GM18867 (cell line): ENCODE measurements at regions not wholly inside any gene's neighbourhood (a gene's known extent, or its start where the extent isn't known, plus 50 kb on each side); places are given as distances from the start of the nearest gene placed in this dataset.
"Not testable (repeated sequence)": the region's sequence is repeated elsewhere in the genome, so short reads cannot be mapped to it uniquely, and the experiment has no call there.

ENCODE experiments used
- ATAC-seq: cut with Tn5 transposase; IDR thresholded peaks from one replicate; pipeline ENCODE4 v1.9.1; 2021; ENCODE audit warnings: mild to moderate bottlenecking, moderate library complexity; ENCODE audit not compliant: unreplicated experiment

- peak; percentile 84 for ATAC-seq
These were observed 202.7 kb upstream of the SPOPL start for GRCh38 chr2:138298900-138299299.

DNA sequence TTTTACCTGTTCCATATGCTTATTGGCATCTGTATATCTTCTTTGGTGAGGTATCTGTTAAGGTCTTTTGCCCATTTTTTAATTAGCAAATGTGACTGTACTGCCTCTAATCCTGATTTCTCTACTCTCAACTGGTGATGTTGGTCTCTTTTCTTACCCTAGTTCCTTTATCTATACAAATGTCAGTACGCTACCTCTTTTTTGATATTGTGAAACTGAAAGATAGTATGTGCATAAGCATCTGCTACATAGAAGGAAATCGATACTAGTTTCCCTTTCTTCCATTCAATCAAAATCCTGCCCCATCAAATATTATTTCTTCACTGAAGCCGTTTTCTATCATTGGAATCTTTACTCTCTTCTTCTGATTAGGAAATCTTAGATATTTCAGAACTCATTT lies 194.9 kb upstream of the SPOPL start:
- ATAC-seq: peak; percentile 80

- ATAC-seq: no peak
These were observed 194.5 kb upstream of the SPOPL start for GRCh38 chr2:138307099-138307498.

GRCh38 chr2:138309760-138310159 lies 191.8 kb upstream of the SPOPL start:
- ATAC-seq: no peak

DNA sequence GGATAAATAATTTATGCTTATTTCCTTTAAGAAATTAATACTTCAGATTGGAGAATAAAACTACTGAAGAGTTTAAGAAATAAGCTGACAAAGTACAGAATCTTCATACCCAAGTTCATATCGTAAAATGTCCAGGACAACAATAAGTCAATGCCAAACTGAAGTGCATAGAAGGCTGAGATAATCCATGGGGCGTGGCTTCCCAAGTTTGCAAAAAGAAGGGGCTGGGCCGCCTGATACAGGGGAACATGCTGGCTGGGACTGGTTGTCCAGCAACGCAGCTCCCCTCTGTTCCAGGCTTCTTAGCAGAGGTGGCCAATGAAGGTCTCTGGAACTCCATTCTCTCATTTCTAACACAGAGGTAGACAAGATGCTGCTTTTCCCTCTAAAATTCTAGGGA lies 189.5 kb upstream of the SPOPL start:
- ATAC-seq: no peak

- ATAC-seq: not testable (repeated sequence)
These were observed 186.0 kb upstream of the SPOPL start for GRCh38 chr2:138315619-138316018.

DNA sequence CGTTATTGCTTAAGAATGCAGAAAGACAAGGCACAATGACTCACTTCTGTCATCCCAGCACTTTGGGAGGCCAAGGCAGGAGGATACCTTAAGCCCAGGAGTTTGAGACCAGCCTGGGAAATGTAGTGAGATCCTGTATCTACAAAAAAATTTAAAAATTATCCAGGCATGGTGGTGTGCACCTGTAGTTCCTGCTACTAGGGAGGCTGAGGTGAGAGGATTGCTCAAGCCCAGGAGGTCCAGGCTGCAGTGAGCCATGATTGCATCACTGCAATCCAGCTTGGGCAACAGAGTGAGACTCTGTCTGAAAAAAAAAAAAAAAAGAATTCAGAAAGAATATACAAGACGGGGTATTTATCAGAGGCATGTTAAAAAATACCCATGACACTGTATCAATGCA lies 182.0 kb upstream of the SPOPL start:
- ATAC-seq: no peak

DNA sequence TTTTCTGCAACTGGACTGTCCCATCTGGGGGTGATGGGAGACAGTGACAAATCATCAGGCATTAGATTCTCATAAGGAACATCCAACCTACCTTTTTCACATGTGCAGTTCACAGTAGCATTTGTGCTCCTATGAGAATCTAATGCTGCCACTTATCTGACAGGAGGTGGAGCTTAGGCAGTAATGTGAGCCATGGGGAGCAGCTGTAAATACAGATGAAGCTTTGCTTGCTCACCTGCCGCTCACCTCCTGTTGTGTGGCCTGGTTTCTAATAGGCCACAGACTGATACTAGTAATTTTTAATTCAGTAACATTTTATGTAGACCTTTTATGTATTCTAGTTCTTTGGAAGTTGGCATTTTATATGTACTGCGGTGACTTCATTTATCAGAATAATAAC lies 180.1 kb upstream of the SPOPL start:
- no peak for ATAC-seq

DNA sequence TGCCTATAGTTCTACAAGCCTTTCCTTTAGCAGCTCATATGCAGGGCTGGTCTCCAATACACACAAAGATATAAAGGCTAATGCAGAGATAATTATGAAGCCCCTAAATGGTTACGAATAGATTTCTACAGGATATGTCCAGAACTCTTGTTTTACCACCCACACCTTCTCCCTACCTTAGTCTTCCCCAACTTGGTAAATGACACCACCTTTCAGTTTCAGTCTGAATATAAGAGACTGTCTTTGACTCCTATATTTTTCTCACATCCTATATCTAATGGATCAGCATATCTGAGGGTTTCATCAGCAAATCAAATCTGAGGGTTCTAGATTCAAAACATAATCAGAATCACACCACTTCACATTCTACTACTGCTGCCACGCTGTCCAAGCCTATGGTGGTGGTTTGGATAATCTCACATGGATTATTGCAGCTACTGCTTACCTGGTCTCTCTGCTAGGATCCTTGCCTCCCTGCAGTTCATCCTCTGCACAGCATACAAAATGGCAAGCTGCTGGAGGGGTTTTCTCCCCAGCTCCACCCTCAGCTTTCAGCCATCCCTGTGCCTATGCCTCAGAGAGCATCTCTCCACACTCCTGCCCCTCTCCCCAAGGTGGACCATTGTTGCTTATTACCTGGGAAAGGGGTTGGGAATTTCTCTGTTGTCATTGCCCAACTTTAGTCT lies 178.0 kb upstream of the SPOPL start:
- no peak for ATAC-seq

DNA sequence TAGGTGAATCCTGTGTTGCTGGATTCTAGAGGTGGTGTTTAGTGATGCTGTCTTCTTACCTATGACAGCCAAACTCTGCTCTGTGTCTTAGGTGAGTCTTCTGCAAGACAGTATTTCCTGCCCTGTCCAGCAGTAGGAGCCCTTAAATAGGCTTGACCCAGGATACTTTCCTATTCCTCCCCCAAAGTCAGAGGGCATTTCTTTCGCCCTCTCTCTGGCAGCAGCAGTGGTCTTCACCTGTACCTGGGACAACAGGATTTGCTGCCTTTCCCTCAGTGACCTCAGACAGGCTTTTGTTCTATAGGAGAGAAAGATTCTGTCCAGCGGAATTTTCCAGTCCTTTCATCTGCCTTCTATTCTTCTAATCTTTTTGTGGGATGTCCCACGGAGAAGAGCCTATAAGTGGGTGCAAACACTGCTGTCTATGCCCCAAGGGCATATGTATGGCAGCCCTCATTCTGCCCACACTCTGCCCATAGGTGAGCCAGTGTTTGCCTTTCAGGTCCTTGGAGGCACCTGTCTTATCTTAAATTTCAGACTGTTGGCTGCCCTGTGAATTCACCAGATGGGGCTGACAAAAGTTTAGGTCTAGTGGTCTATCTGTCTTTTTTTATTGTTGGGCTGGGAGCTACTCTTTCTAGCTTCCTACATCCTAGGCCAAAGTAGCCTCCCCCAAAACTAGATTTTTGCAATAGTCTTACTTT lies 177.3 kb upstream of the SPOPL start:
- ATAC-seq: no peak

DNA sequence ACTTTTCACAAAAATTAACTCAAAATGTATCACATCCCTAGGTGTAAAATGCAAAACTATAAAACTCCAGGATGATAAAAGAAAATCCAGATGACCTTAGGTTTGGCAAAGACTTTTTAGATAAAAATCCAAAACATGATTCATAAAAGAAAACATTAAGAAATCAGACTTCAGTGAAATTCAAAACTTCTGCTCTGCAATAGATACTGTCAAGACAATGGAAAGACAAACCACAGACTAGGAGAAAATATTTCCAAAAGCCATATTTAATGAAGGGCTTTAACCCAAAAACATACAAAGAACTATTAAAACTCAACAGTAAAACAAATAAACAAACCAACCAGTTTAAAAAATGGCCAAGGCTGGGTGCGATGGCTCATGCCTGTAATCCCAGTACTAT lies 173.6 kb upstream of the SPOPL start:
- no peak for ATAC-seq

DNA sequence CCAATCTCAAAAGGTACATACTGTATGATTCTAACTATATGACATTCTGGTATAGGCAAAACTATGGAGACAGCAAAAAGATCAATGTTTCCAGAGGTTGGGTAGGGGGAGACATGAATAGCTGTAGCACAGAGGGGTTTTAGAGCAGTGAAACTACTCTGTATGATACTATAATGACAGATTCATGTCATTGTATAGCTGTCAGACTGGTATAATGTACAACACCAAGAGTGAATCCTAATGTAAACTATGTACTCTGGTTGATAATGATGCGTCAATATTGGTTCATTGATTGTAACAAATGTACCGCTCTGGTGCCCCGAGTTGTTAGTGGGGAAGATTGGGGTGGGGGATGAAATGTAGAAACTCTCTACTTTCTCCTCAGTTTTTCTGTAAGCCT lies 172.4 kb upstream of the SPOPL start:
- ATAC-seq: no peak

DNA sequence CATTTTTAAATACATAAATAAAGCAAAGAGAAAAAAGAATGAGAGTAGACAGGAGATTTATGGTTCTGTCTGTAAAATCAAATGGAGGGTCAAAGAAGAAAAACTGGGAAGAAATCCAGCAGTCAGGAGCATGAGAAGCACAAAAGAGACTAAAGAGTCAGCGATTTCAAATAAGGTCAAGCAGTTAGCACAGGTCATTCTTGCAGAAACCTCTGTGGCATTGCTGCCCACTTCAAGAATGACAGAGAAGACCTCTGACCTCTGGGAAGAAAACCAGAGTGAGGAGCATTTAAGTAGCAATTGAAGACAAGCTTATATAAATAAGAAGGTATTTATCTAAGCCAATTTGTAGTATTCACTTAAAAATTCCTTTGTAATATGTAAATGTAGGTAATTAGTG lies 172.0 kb upstream of the SPOPL start:
- ATAC-seq: no peak

GRCh38 chr2:138333121-138333520 lies 168.4 kb upstream of the SPOPL start:
- no peak for ATAC-seq

DNA sequence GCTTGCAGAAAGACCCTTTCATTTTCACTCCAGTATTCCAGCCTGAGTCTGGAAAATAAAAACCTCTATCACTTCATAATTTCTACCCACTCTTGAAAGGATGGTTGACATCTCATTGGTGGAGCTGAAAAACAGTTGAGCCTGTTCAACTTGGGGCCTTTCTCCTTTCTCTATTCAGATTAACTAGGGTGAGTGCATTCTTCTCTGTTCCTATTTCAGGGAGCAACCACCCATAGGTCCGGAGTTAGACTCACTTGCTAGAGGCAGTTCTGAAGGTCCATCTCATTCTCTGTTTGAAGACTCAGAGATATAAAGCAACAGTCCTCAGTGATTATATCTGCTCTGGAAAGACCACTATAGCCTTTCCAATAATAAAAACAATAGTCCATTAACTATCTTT lies 167.9 kb upstream of the SPOPL start:
- peak; percentile 50 for ATAC-seq

DNA sequence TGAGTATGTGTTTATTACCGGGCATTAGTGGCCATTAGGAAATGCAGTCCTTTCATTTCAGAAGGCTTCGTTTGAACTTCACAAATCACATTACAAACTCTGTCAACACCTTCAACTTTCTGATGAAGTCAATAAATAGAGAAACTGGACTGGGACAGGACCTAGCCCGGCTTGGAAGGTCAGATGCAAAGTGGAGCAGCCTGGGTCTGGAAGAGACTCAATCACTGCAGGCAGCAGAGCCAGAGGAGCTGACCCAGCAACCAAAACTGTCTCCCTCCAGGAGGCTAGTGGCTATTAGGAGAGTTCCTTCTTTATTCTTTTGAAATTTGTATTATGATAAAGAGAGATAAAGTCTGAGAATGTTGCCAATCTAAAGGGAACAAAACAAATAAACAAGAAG lies 167.2 kb upstream of the SPOPL start:
- ATAC-seq: no peak

GRCh38 chr2:138335036-138335435 lies 166.5 kb upstream of the SPOPL start:
- ATAC-seq: no peak

- no peak for ATAC-seq
These were observed 165.4 kb upstream of the SPOPL start for GRCh38 chr2:138336146-138336545.

GRCh38 chr2:138355244-138355643 lies 146.3 kb upstream of the SPOPL start:
- ATAC-seq: no peak

DNA sequence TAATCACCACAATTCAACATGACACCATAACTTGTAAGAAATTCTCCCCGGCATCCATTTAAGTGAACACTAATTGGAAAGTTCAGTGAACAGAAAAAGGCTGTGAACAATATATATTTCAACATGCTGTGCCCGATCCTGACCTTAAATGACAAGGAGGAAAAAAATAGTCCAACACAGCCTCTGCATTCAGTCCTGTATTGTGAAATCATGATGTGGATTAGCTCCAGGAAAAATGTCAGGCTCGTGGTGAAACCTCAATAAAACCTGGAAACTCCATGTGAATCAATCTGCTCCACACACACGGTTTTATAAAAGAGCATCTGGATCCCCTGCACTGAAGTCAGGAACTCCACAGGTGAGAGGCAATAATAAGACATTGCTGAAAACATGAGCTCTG lies 145.4 kb upstream of the SPOPL start:
- ATAC-seq: no peak

GRCh38 chr2:138359532-138359931 lies 142.0 kb upstream of the SPOPL start:
- ATAC-seq: peak; percentile 85

DNA sequence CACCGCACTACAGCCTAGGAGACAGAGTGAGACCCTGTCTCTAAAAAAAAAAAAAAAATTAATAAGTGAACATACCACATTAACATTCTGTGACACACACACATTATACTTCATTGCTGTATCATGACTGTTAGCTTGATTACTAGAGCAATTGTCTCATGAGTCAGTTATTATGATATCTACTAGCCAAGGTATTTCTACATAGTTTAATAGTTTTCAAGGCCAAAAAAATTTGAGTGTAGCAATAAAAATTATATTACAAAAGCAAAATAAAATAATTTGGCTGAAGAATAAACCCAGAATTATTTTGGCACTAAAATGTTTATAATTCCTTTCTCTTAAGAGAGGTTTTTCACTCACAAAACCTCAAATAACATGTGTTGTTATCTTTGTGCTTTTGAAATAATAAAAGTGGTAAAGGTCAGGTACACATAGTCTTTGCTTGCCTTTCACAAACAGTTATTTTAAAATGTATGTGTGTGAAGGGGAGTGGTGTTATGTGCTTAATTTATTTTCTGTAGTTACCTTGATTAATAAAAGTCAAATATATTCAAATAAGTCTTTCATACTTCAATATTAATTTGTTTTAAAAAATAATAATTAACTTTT lies 136.9 kb upstream of the SPOPL start:
- no peak for ATAC-seq
